ENCODE measurements at regions not wholly inside any gene's neighbourhood (a gene's known extent, or its start where the extent isn't known, plus 50 kb on each side); places are given as distances from the start of the nearest gene placed in this dataset.
"Not testable (repeated sequence)": the region's sequence is repeated elsewhere in the genome, so short reads cannot be mapped to it uniquely, and the experiment has no call there.

- TF ChIP-seq, protein P1, sequence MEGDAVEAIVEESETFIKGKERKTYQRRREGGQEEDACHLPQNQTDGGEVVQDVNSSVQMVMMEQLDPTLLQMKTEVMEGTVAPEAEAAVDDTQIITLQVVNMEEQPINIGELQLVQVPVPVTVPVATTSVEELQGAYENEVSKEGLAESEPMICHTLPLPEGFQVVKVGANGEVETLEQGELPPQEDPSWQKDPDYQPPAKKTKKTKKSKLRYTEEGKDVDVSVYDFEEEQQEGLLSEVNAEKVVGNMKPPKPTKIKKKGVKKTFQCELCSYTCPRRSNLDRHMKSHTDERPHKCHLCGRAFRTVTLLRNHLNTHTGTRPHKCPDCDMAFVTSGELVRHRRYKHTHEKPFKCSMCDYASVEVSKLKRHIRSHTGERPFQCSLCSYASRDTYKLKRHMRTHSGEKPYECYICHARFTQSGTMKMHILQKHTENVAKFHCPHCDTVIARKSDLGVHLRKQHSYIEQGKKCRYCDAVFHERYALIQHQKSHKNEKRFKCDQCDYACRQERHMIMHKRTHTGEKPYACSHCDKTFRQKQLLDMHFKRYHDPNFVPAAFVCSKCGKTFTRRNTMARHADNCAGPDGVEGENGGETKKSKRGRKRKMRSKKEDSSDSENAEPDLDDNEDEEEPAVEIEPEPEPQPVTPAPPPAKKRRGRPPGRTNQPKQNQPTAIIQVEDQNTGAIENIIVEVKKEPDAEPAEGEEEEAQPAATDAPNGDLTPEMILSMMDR (IDR thresholded peaks at IDR 0.05 in 4 of 5, conservative IDR thresholded peaks at IDR 0.05 in 1 of 5) = not testable (repeated sequence)
- TF ChIP-seq POLR2A (IDR thresholded peaks at IDR 0.05) = not testable (repeated sequence)
Observed at GRCh38 chr1:221971035-221971434, 229.1 kb upstream of the DUSP10 start.
